Kidney tubule cell (primary cell): ENCODE measurements at regions not wholly inside any gene's neighbourhood (a gene's known extent, or its start where the extent isn't known, plus 50 kb on each side); places are given as distances from the start of the nearest gene placed in this dataset.
"Not testable (repeated sequence)": the region's sequence is repeated elsewhere in the genome, so short reads cannot be mapped to it uniquely, and the experiment has no call there.

Experiments used
- DNase-seq: peaks from one replicate; pipeline ENCODE4 v3.0.0-alpha.2; 2018; ENCODE audit warnings: low spot score

DNA sequence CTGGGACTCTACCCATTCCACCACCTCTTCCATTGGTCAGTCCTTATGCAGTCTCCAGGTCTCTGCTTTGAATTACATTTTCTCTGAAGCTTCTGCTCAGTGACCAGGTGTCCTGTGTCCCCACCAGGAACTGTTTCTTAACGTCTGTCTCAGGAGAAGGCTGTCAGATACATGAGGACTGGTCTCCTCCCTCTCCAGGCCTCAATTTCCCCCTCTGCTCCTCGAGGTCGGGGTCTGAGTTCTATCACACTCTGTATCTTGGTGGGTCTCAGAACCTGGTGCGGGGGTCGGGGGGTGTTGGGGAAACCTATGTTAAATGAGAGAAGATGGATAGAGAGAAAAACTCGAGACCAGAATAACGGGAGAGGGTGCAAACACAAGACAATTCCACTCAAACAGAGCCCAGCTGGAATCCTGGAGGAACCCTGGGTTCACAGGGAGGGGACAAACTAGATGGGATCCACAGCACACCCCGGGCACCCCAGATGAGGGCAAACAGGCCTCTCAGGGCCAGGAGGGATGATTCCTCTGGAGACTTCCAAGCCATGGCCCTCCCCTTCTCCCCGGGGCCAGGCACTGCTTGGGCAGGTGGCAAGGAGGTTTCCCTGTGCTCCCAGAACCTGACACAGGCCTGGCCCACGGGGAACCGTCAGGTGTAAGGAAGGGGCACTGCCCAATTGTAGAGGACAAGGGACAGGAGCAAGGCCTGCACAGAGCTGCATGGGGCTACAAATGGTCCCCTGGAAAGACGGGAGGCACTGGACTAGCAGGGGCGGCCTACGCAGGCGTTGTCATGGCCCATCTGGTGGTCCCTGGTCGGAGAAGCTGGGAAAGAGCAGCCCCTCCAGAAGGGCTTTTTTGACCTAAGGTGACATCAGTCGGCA lies 313.2 kb upstream of the DIO3 start:
- no peak for DNase-seq

- no peak for DNase-seq
Measured at GRCh38 chr14:101248840-101249675, 312.2 kb upstream of the DIO3 start.

- DNase-seq, result no peak
Measured at GRCh38 chr14:101249676-101250036, 311.6 kb upstream of the DIO3 start.

GRCh38 chr14:101250336-101250947 lies 310.9 kb upstream of the DIO3 start:
- no peak for DNase-seq

GRCh38 chr14:101250948-101251811 lies 310.1 kb upstream of the DIO3 start:
- DNase-seq, result no peak

DNA sequence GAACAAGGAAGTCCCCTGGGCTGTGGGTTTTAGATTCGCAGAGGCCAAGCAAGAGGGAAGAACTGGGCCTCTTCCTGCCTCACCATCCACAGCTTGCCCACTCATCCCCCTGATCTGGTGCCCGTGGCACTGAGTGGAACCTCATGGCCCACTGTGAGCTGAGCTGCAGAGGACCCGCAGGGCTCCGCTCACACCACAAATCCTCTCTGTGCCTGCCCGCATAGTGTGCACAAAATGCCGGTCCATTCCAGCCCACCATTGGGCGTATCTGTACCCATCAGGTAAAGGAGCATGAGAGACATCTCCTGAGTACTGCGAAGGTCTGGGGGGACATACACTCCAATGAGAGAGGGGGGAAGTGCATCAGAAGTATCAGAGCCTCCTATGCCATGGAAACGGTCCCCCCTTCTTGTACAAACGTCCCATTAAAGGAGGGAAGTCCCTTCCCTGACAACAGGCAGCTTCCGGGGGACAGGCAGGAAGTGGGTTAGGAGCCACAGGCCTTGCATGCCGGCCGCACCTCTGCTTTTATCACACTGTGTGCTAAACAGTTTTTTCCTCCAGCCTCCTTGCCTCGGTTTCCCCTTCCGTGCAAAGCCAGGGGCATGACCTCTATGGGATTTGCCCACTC lies 309.4 kb upstream of the DIO3 start:
- DNase-seq, result no peak

DNA sequence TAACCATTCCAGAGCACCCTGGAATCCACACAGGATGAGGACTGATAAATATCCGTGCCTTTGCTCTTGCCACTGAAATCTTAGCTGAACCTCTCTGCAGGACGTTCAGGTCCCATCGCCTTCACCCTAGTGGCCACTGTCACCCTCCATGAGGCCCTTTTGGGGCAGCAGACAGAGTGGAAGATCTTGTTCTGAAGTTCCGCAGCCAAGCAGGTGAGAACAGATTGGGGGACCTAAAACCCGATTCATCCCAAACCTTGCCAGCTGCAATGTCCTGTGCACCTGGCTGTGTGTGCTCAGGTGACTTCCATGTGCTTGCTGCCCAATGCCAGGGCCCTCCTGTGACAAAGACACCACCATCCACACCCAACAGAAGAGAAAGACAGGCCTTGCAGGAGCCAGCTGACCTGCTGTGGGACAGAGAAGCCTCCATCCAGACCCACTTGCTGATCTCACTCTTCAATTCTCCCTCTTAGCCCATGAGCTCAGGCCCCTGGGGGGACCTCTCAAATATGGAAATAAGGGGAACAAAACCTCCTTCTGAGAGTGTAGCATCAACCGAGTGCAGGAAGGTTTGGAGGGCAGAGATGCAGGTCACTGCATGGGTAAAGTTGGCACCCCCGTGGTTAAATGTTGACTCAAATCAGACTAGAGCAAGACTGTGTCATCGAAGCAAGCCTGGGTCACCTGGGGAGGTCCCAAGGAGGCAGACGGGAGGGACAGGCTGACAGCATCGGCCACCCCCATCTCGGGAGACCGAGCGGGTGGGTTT lies 308.7 kb upstream of the DIO3 start:
- no peak for DNase-seq

DNA sequence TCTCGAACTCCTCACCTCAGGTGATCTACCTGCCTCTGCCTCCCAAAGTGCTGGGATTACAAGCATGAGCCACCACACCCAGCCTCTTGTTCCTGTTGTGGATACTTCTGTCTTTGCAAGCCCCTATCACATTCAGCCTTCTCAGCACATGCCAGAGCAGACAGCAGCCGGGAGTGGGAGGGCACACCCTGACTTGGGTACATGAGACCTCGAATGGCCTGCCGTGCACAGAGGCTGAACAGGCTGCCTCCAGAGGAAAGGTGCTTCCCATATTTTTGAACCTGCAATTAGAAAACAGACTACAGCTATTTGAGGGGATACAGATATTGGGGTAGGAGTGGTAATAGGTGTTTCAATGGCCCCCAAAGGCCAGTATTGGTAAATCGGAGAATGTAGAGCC lies 307.3 kb upstream of the DIO3 start:
- DNase-seq, result no peak

GRCh38 chr14:101254805-101255764 lies 306.2 kb upstream of the DIO3 start:
- no peak for DNase-seq

DNA sequence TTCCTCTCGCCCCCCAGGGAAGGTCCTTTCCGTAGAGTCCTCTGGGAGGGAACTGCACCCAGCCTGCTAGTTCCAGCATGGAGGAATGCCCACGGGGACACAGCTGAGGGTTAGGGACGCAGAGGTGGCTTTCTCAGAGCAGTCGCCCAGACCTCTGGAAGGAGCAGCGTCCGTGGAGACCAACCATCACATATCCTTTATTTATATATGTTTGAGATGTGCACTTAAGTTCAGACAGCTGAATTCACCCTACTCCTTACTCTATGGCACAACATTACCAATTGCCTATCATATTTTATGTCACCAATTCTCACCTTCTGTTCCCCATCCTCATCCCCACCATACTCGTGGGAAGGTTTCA lies 305.6 kb upstream of the DIO3 start:
- no peak for DNase-seq

DNA sequence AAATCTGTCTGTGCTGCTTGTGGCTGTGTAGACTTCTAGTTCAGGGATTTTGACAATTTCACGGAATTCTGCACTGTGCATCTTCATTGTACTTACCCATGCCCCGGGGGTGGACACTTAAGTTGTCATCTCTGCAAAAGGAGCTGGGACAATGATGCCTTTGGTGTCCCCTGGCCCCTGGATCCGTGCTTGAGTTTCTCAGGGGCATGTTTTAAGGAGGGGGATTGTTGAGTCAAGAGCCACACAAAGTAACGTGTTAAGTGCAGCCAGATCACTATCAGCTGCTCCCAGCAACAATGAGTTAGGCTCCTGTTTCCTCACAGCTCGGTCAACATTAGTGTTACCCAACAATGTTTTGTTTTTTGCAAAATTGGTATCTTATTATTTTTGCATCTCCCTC lies 305.0 kb upstream of the DIO3 start:
- DNase-seq, result no peak

GRCh38 chr14:101257551-101257950 lies 303.7 kb upstream of the DIO3 start:
- DNase-seq, result no peak

GRCh38 chr14:101259748-101260147 lies 301.5 kb upstream of the DIO3 start:
- DNase-seq, result no peak

DNA sequence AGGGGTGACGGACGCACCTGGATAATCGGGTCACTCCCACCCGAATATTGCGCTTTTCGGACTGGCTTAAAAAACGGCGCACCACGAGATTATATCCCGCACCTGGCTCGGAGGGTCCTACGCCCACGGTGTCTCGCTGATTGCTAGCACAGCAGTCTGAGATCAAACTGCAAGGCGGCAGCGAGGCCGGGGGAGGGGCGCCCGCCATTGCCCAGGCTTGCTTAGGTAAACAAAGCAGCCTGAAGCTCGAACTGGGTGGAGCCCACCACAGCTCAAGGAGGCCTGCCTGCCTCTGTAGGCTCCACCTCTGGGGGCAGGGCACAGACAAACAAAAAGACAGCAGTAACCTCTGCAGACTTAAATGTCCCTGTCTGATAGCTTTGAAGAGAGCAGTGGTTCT lies 294.9 kb upstream of the DIO3 start:
- not testable (repeated sequence) for DNase-seq

- DNase-seq, result no peak
Measured at GRCh38 chr14:101273091-101273490, 288.2 kb upstream of the DIO3 start.

DNA sequence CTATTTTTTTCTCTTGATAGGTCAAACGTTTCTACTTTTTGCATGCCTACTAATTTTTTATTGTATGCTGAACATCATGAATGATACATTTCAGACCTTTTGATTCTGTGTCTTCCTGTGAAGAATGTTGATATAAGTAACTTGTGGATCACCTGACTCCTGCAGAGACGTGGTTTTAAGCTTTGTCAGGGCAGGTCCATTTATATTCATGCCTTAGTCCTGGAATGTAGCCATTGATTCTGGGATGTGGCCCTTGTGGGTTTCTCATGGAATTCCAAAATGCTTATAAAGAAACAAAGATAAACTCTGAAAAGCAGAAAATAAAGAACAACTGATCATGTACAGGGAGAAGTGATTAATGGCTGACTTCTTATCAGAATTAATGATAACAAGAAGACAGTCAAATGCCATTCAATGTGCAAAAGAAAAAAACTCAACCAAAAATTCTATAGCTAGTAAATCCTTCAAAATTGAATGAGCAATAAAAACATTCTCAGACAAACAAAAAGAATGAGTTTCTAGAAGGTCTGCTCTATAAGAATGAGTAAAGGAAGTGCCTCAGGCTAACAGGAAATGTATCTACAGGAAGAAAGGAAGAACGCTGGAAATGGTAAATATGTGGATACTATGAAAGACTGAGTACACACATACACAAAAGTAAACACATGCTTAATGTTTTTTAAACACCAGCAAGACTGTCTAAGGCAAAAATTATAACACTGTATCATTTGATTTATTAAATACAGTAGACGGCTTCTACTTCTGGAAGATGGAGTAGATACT lies 284.8 kb upstream of the DIO3 start:
- DNase-seq, result no peak

- no peak for DNase-seq
Measured at GRCh38 chr14:101282418-101282817, 278.9 kb upstream of the DIO3 start.

DNA sequence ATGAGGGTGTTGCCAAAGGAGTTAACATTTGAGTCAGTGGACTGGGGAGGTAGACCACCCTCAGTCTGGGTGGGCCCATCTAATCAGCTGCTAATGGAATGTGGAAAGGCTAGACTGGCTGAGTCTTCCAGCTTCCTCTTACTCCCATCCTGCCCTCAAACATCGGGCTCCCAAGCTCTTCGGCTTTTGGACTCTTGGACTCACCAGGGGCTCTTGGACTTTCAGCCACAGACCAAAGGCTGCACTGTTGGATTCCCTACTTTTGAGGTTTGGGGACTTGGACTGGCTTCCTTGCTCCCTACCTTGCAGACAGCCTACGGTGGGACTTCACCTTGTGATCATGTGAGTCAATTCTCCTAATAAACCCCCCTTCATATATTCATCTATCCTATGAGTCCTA lies 276.6 kb upstream of the DIO3 start:
- DNase-seq, result no peak
